ENCODE measurements at regions not wholly inside any gene's neighbourhood (a gene's known extent, or its start where the extent isn't known, plus 50 kb on each side); places are given as distances from the start of the nearest gene placed in this dataset.
"Not testable (repeated sequence)": the region's sequence is repeated elsewhere in the genome, so short reads cannot be mapped to it uniquely, and the experiment has no call there.

- H3K9me3 ChIP-seq (ENCODE audit: control insufficient read depth in 2 of 2, low read length in 2 of 2); H3K27me3 ChIP-seq (ENCODE audit: control insufficient read depth in 2 of 2, insufficient read depth in 2 of 2, low read length in 2 of 2); H3K4me3 ChIP-seq (ENCODE audit: low read length in 2 of 2); H3K36me3 ChIP-seq (ENCODE audit: control insufficient read depth in 2 of 2, insufficient read depth in 2 of 2, low read length in 2 of 2); H3K27ac ChIP-seq (ENCODE audit: low read depth in 2 of 2, low read length in 2 of 2); H3K9ac ChIP-seq (ENCODE audit: low read depth in 1 of 2, low read length in 2 of 2); H3K4me1 ChIP-seq (ENCODE audit: control insufficient read depth in 2 of 2, insufficient read depth in 2 of 2, low read length in 2 of 2): not testable (repeated sequence)
Measured at GRCh38 chr4:110341118-110341517, 134.8 kb upstream of the ENPEP start.

- H3K4me3 ChIP-seq (ENCODE audit: low read length in 2 of 2): no peak overlapping the region
- no peak overlapping the region for H3K9ac ChIP-seq (ENCODE audit: low read depth in 1 of 2, low read length in 2 of 2)
- H3K4me1 ChIP-seq (ENCODE audit: control insufficient read depth in 2 of 2, insufficient read depth in 2 of 2, low read length in 2 of 2): no peaks in the 10 kb centered on the region
- H3K27ac ChIP-seq (ENCODE audit: low read depth in 2 of 2, low read length in 2 of 2): no peak overlapping the region
- no peaks in the 10 kb centered on the region for H3K36me3 ChIP-seq (ENCODE audit: control insufficient read depth in 2 of 2, insufficient read depth in 2 of 2, low read length in 2 of 2)
- no peaks in the 10 kb centered on the region for H3K9me3 ChIP-seq (ENCODE audit: control insufficient read depth in 2 of 2, low read length in 2 of 2)
- no peaks in the 10 kb centered on the region for H3K27me3 ChIP-seq (ENCODE audit: control insufficient read depth in 2 of 2, insufficient read depth in 2 of 2, low read length in 2 of 2)
Measured at GRCh38 chr4:110335399-110335798, 137.0 kb upstream of the ELOVL6 start.

- Histone ChIP-seq H3K9ac (ENCODE audit: low read depth in 1 of 2, low read length in 2 of 2) (no peak overlapping the region), H3K27me3 (ENCODE audit: control insufficient read depth in 2 of 2, insufficient read depth in 2 of 2, low read length in 2 of 2) (no peaks in the 10 kb centered on the region), H3K4me1 (ENCODE audit: control insufficient read depth in 2 of 2, insufficient read depth in 2 of 2, low read length in 2 of 2) (no peaks in the 10 kb centered on the region), H3K36me3 (ENCODE audit: control insufficient read depth in 2 of 2, insufficient read depth in 2 of 2, low read length in 2 of 2) (no peaks in the 10 kb centered on the region), H3K27ac (ENCODE audit: low read depth in 2 of 2, low read length in 2 of 2) (no peak overlapping the region), H3K9me3 (ENCODE audit: control insufficient read depth in 2 of 2, low read length in 2 of 2) (no peaks in the 10 kb centered on the region), H3K4me3 (ENCODE audit: low read length in 2 of 2) (no peak overlapping the region)
Measured at GRCh38 chr4:110332483-110332882, 134.1 kb upstream of the ELOVL6 start.

- not testable (repeated sequence) for H3K9me3 ChIP-seq (ENCODE audit: control insufficient read depth in 2 of 2, low read length in 2 of 2); H3K36me3 ChIP-seq (ENCODE audit: control insufficient read depth in 2 of 2, insufficient read depth in 2 of 2, low read length in 2 of 2); H3K9ac ChIP-seq (ENCODE audit: low read depth in 1 of 2, low read length in 2 of 2); H3K4me3 ChIP-seq (ENCODE audit: low read length in 2 of 2); H3K27ac ChIP-seq (ENCODE audit: low read depth in 2 of 2, low read length in 2 of 2); H3K27me3 ChIP-seq (ENCODE audit: control insufficient read depth in 2 of 2, insufficient read depth in 2 of 2, low read length in 2 of 2); H3K4me1 ChIP-seq (ENCODE audit: control insufficient read depth in 2 of 2, insufficient read depth in 2 of 2, low read length in 2 of 2)
Measured at GRCh38 chr4:110326426-110326825, 128.0 kb upstream of the ELOVL6 start.

GRCh38 chr4:110310795-110311194 is 112.4 kb upstream of the ELOVL6 start:
- Histone ChIP-seq H3K4me1 (ENCODE audit: control insufficient read depth in 2 of 2, insufficient read depth in 2 of 2, low read length in 2 of 2) (no peaks in the 10 kb centered on the region), H3K27me3 (ENCODE audit: control insufficient read depth in 2 of 2, insufficient read depth in 2 of 2, low read length in 2 of 2) (no peaks in the 10 kb centered on the region), H3K9ac (ENCODE audit: low read depth in 1 of 2, low read length in 2 of 2) (no peak overlapping the region), H3K27ac (ENCODE audit: low read depth in 2 of 2, low read length in 2 of 2) (no peak overlapping the region), H3K36me3 (ENCODE audit: control insufficient read depth in 2 of 2, insufficient read depth in 2 of 2, low read length in 2 of 2) (no peaks in the 10 kb centered on the region), H3K9me3 (ENCODE audit: control insufficient read depth in 2 of 2, low read length in 2 of 2) (no peaks in the 10 kb centered on the region), H3K4me3 (ENCODE audit: low read length in 2 of 2) (no peak overlapping the region)

GRCh38 chr4:110309675-110310074 is 111.3 kb upstream of the ELOVL6 start:
- H3K9ac ChIP-seq (ENCODE audit: low read depth in 1 of 2, low read length in 2 of 2): no peak overlapping the region
- H3K27ac ChIP-seq (ENCODE audit: low read depth in 2 of 2, low read length in 2 of 2): no peak overlapping the region
- H3K27me3 ChIP-seq (ENCODE audit: control insufficient read depth in 2 of 2, insufficient read depth in 2 of 2, low read length in 2 of 2): no peaks in the 10 kb centered on the region
- H3K4me3 ChIP-seq (ENCODE audit: low read length in 2 of 2): no peak overlapping the region
- no peaks in the 10 kb centered on the region for H3K36me3 ChIP-seq (ENCODE audit: control insufficient read depth in 2 of 2, insufficient read depth in 2 of 2, low read length in 2 of 2)
- no peaks in the 10 kb centered on the region for H3K9me3 ChIP-seq (ENCODE audit: control insufficient read depth in 2 of 2, low read length in 2 of 2)
- H3K4me1 ChIP-seq (ENCODE audit: control insufficient read depth in 2 of 2, insufficient read depth in 2 of 2, low read length in 2 of 2): no peaks in the 10 kb centered on the region

GRCh38 chr4:110306303-110306702 is 107.9 kb upstream of the ELOVL6 start:
- Histone ChIP-seq H3K27me3 (ENCODE audit: control insufficient read depth in 2 of 2, insufficient read depth in 2 of 2, low read length in 2 of 2) (no peaks in the 10 kb centered on the region), H3K27ac (ENCODE audit: low read depth in 2 of 2, low read length in 2 of 2) (no peak overlapping the region), H3K4me3 (ENCODE audit: low read length in 2 of 2) (no peak overlapping the region), H3K9ac (ENCODE audit: low read depth in 1 of 2, low read length in 2 of 2) (no peak overlapping the region), H3K4me1 (ENCODE audit: control insufficient read depth in 2 of 2, insufficient read depth in 2 of 2, low read length in 2 of 2) (no peaks in the 10 kb centered on the region), H3K9me3 (ENCODE audit: control insufficient read depth in 2 of 2, low read length in 2 of 2) (no peaks in the 10 kb centered on the region), H3K36me3 (ENCODE audit: control insufficient read depth in 2 of 2, insufficient read depth in 2 of 2, low read length in 2 of 2) (no peaks in the 10 kb centered on the region)

GRCh38 chr4:110305455-110305854 is 107.0 kb upstream of the ELOVL6 start:
- no peaks in the 10 kb centered on the region for H3K9me3 ChIP-seq (ENCODE audit: control insufficient read depth in 2 of 2, low read length in 2 of 2)
- H3K4me1 ChIP-seq (ENCODE audit: control insufficient read depth in 2 of 2, insufficient read depth in 2 of 2, low read length in 2 of 2): no peaks in the 10 kb centered on the region
- H3K27me3 ChIP-seq (ENCODE audit: control insufficient read depth in 2 of 2, insufficient read depth in 2 of 2, low read length in 2 of 2): no peaks in the 10 kb centered on the region
- no peaks in the 10 kb centered on the region for H3K36me3 ChIP-seq (ENCODE audit: control insufficient read depth in 2 of 2, insufficient read depth in 2 of 2, low read length in 2 of 2)
- no peak overlapping the region for H3K4me3 ChIP-seq (ENCODE audit: low read length in 2 of 2)
- no peak overlapping the region for H3K27ac ChIP-seq (ENCODE audit: low read depth in 2 of 2, low read length in 2 of 2)
- H3K9ac ChIP-seq (ENCODE audit: low read depth in 1 of 2, low read length in 2 of 2): no peak overlapping the region

GRCh38 chr4:110296892-110297291 is 98.5 kb upstream of the ELOVL6 start:
- Histone ChIP-seq H3K9ac (ENCODE audit: low read depth in 1 of 2, low read length in 2 of 2) (no peak overlapping the region), H3K36me3 (ENCODE audit: control insufficient read depth in 2 of 2, insufficient read depth in 2 of 2, low read length in 2 of 2) (no peaks in the 10 kb centered on the region), H3K27me3 (ENCODE audit: control insufficient read depth in 2 of 2, insufficient read depth in 2 of 2, low read length in 2 of 2) (no peaks in the 10 kb centered on the region), H3K9me3 (ENCODE audit: control insufficient read depth in 2 of 2, low read length in 2 of 2) (no peaks in the 10 kb centered on the region), H3K27ac (ENCODE audit: low read depth in 2 of 2, low read length in 2 of 2) (no peak overlapping the region), H3K4me1 (ENCODE audit: control insufficient read depth in 2 of 2, insufficient read depth in 2 of 2, low read length in 2 of 2) (no peaks in the 10 kb centered on the region), H3K4me3 (ENCODE audit: low read length in 2 of 2) (no peak overlapping the region)

- Histone ChIP-seq H3K9ac (ENCODE audit: low read depth in 1 of 2, low read length in 2 of 2) (no peak overlapping the region), H3K9me3 (ENCODE audit: control insufficient read depth in 2 of 2, low read length in 2 of 2) (no peaks in the 10 kb centered on the region), H3K4me1 (ENCODE audit: control insufficient read depth in 2 of 2, insufficient read depth in 2 of 2, low read length in 2 of 2) (no peaks in the 10 kb centered on the region), H3K4me3 (ENCODE audit: low read length in 2 of 2) (no peak overlapping the region), H3K27me3 (ENCODE audit: control insufficient read depth in 2 of 2, insufficient read depth in 2 of 2, low read length in 2 of 2) (peaks cover 0 to 3% of the 10 kb centered on the region in 2 donors), H3K36me3 (ENCODE audit: control insufficient read depth in 2 of 2, insufficient read depth in 2 of 2, low read length in 2 of 2) (no peaks in the 10 kb centered on the region), H3K27ac (ENCODE audit: low read depth in 2 of 2, low read length in 2 of 2) (no peak overlapping the region)
Measured at GRCh38 chr4:110294165-110294564, 95.8 kb upstream of the ELOVL6 start.

All from mucosa of rectum (tissue), 2 donors.